ENCODE measurements at regions not wholly inside any gene's neighbourhood (a gene's known extent, or its start where the extent isn't known, plus 50 kb on each side); places are given as distances from the start of the nearest gene placed in this dataset.
"Not testable (repeated sequence)": the region's sequence is repeated elsewhere in the genome, so short reads cannot be mapped to it uniquely, and the experiment has no call there.

GRCh38 chr7:148492157-148492860 is 98.3 kb upstream of the C7orf33 start:
- in situ Hi-C loops (cut with MboI; ENCODE audit: low sequenced_read_pairs), result no loop called here
- DNase-seq (ENCODE audit: low spot score in 2 of 2), result no peak
- Histone ChIP-seq H3K27me3 (ENCODE audit: low read depth) (no peaks in the 10 kb centered on the region), H3K36me3 (replicated peaks) (no peaks in the 10 kb centered on the region), H3K9me3 (no peaks in the 10 kb centered on the region), H3K4me3 (no peak overlapping the region), H3K4me1 (no peaks in the 10 kb centered on the region)

GRCh38 chr7:148495605-148496004 is 95.0 kb upstream of the C7orf33 start:
- no peaks in the 10 kb centered on the region for H3K36me3 ChIP-seq (replicated peaks)
- no peak for DNase-seq (ENCODE audit: low spot score in 2 of 2)
- no peaks in the 10 kb centered on the region for H3K4me1 ChIP-seq
- no peaks in the 10 kb centered on the region for H3K9me3 ChIP-seq
- in situ Hi-C loops (cut with MboI; ENCODE audit: low sequenced_read_pairs), result no loop called here
- H3K4me3 ChIP-seq, result no peak overlapping the region
- H3K27me3 ChIP-seq (ENCODE audit: low read depth), result no peaks in the 10 kb centered on the region

- DNase-seq (ENCODE audit: low spot score in 2 of 2), result no peak
- in situ Hi-C loops (cut with MboI; ENCODE audit: low sequenced_read_pairs), result loop anchor here (25.0 kb wide), 1 partner anchor 461 kb away; no protein-coding TSS in a partner anchor
- no peak overlapping the region for H3K4me3 ChIP-seq
These were observed 89.6 kb upstream of the C7orf33 start for GRCh38 chr7:148500978-148501377.

GRCh38 chr7:148503900-148504487 is 86.6 kb upstream of the C7orf33 start:
- Histone ChIP-seq H3K9me3 (no peaks in the 10 kb centered on the region), H3K27me3 (ENCODE audit: low read depth) (no peaks in the 10 kb centered on the region), H3K36me3 (replicated peaks) (no peaks in the 10 kb centered on the region), H3K4me1 (peaks cover 4% of the 10 kb centered on the region; the same call in 1 of the 2 replicates), H3K4me3 (no peak overlapping the region)
- DNase-seq (ENCODE audit: low spot score in 2 of 2), result peak in 1 of 2 experiments; percentile 23
- in situ Hi-C loops (cut with MboI; ENCODE audit: low sequenced_read_pairs), result loop anchor here (25.0 kb wide), 1 partner anchor 458 kb away; no protein-coding TSS in a partner anchor

More at GRCh38 chr7:148500978-148501377, 89.6 kb upstream of the C7orf33 start:
- peaks cover 4% of the 10 kb centered on the region; the same call in 1 of the 2 replicates for H3K4me1 ChIP-seq
- H3K9me3 ChIP-seq, result no peaks in the 10 kb centered on the region
- no peaks in the 10 kb centered on the region for H3K36me3 ChIP-seq (replicated peaks)
- no peaks in the 10 kb centered on the region for H3K27me3 ChIP-seq (ENCODE audit: low read depth)

- H3K27me3 ChIP-seq (ENCODE audit: low read depth), result no peaks in the 10 kb centered on the region
- no peaks in the 10 kb centered on the region for H3K36me3 ChIP-seq (replicated peaks)
- H3K4me1 ChIP-seq, result peaks cover 4% of the 10 kb centered on the region; the same call in 1 of the 2 replicates
- DNase-seq (ENCODE audit: low spot score in 2 of 2), result no peak
- H3K4me3 ChIP-seq, result no peak overlapping the region
- in situ Hi-C loops (cut with MboI; ENCODE audit: low sequenced_read_pairs), result loop anchor here (25.0 kb wide), 1 partner anchor 456 kb away; no protein-coding TSS in a partner anchor
- no peaks in the 10 kb centered on the region for H3K9me3 ChIP-seq
These were observed 84.8 kb upstream of the C7orf33 start for GRCh38 chr7:148505645-148506375.

- not testable (repeated sequence) for H3K9me3 ChIP-seq; H3K27me3 ChIP-seq (ENCODE audit: low read depth); H3K4me1 ChIP-seq; H3K4me3 ChIP-seq; H3K36me3 ChIP-seq (replicated peaks); DNase-seq (ENCODE audit: low spot score in 2 of 2)
- in situ Hi-C loops (cut with MboI; ENCODE audit: low sequenced_read_pairs), result loop anchor here (25.0 kb wide), 1 partner anchor 455 kb away; no protein-coding TSS in a partner anchor
These were observed 83.4 kb upstream of the C7orf33 start for GRCh38 chr7:148507064-148507573.

GRCh38 chr7:148507787-148508186 is 82.8 kb upstream of the C7orf33 start:
- H3K36me3 ChIP-seq (replicated peaks), result no peaks in the 10 kb centered on the region
- H3K4me3 ChIP-seq, result no peak overlapping the region
- H3K4me1 ChIP-seq, result no peaks in the 10 kb centered on the region
- peaks cover 5% of the 10 kb centered on the region; the same call in 1 of the 2 replicates for H3K27me3 ChIP-seq (ENCODE audit: low read depth)
- in situ Hi-C loops (cut with MboI; ENCODE audit: low sequenced_read_pairs), result loop anchor here (25.0 kb wide), 1 partner anchor 455 kb away; no protein-coding TSS in a partner anchor
- no peaks in the 10 kb centered on the region for H3K9me3 ChIP-seq
- DNase-seq (ENCODE audit: low spot score in 2 of 2), result no peak

- in situ Hi-C loops (cut with MboI; ENCODE audit: low sequenced_read_pairs), result loop anchor here (25.0 kb wide), 1 partner anchor 448 kb away; no protein-coding TSS in a partner anchor
These were observed 76.3 kb upstream of the C7orf33 start for GRCh38 chr7:148514236-148514635.

GRCh38 chr7:148515237-148515636 is 75.3 kb upstream of the C7orf33 start:
- Histone ChIP-seq H3K27me3 (ENCODE audit: low read depth) (peaks cover 5% of the 10 kb centered on the region; the same call in 1 of the 2 replicates), H3K4me1 (no peaks in the 10 kb centered on the region), H3K9me3 (no peaks in the 10 kb centered on the region), H3K36me3 (replicated peaks) (no peaks in the 10 kb centered on the region), H3K4me3 (no peak overlapping the region)
- no peak for DNase-seq (ENCODE audit: low spot score in 2 of 2)
- in situ Hi-C loops (cut with MboI; ENCODE audit: low sequenced_read_pairs), result loop anchor here (25.0 kb wide), 1 partner anchor 447 kb away; no protein-coding TSS in a partner anchor

More at GRCh38 chr7:148514236-148514635, 76.3 kb upstream of the C7orf33 start:
- H3K36me3 ChIP-seq (replicated peaks), result no peaks in the 10 kb centered on the region
- no peaks in the 10 kb centered on the region for H3K9me3 ChIP-seq
- peaks cover 5% of the 10 kb centered on the region; the same call in 1 of the 2 replicates for H3K27me3 ChIP-seq (ENCODE audit: low read depth)
- no peaks in the 10 kb centered on the region for H3K4me1 ChIP-seq
- DNase-seq (ENCODE audit: low spot score in 2 of 2), result no peak
- no peak overlapping the region for H3K4me3 ChIP-seq

- H3K27me3 ChIP-seq (ENCODE audit: low read depth), result peaks cover 5% of the 10 kb centered on the region; the same call in 1 of the 2 replicates
- no peaks in the 10 kb centered on the region for H3K9me3 ChIP-seq
- H3K4me3 ChIP-seq, result no peak overlapping the region
- DNase-seq (ENCODE audit: low spot score in 2 of 2), result no peak
- in situ Hi-C loops (cut with MboI; ENCODE audit: low sequenced_read_pairs), result loop anchor here (25.0 kb wide), 1 partner anchor 446 kb away; no protein-coding TSS in a partner anchor
- H3K4me1 ChIP-seq, result no peaks in the 10 kb centered on the region
- H3K36me3 ChIP-seq (replicated peaks), result no peaks in the 10 kb centered on the region
These were observed 74.6 kb upstream of the C7orf33 start for GRCh38 chr7:148515728-148516695.

- not testable (repeated sequence) for H3K36me3 ChIP-seq (replicated peaks); H3K9me3 ChIP-seq; H3K4me3 ChIP-seq; DNase-seq (ENCODE audit: low spot score in 2 of 2); H3K27me3 ChIP-seq (ENCODE audit: low read depth); H3K4me1 ChIP-seq
- in situ Hi-C loops (cut with MboI; ENCODE audit: low sequenced_read_pairs), result loop anchor here (25.0 kb wide), 1 partner anchor 443 kb away; no protein-coding TSS in a partner anchor
These were observed 71.2 kb upstream of the C7orf33 start for GRCh38 chr7:148519386-148519785.

- no peaks in the 10 kb centered on the region for H3K36me3 ChIP-seq (replicated peaks)
- in situ Hi-C loops (cut with MboI; ENCODE audit: low sequenced_read_pairs), result loop anchor here (25.0 kb wide), 1 partner anchor 441 kb away; no protein-coding TSS in a partner anchor
- DNase-seq (ENCODE audit: low spot score in 2 of 2), result no peak
- no peaks in the 10 kb centered on the region for H3K4me1 ChIP-seq
- no peak overlapping the region for H3K4me3 ChIP-seq
- peaks cover 5% of the 10 kb centered on the region; the same call in 1 of the 2 replicates for H3K27me3 ChIP-seq (ENCODE audit: low read depth)
- H3K9me3 ChIP-seq, result no peaks in the 10 kb centered on the region
These were observed 69.3 kb upstream of the C7orf33 start for GRCh38 chr7:148521271-148521670.

Data from HAP-1 (cell line).